A673 (cell line): ENCODE measurements at regions not wholly inside any gene's neighbourhood (a gene's known extent, or its start where the extent isn't known, plus 50 kb on each side); places are given as distances from the start of the nearest gene placed in this dataset.
A peak's percentile ranks its signal among the peaks of the same experiment; 100 is the strongest.

ENCODE experiments used
- BruUV-seq: library from RNA; stranded (reverse); fragments of 400-500 nt; replicated peaks from 2 replicates; lab custom pipeline; 2021; lab: Mats Ljungman, UMichigan
- CTCF ChIA-PET: fragments of 300-600 bp; sonication (Branson Sonifier 250); formaldehyde crosslinking; loops from one replicate; lab custom pipeline; 2022; ENCODE audit warnings: antibody characterized with exemption; lab: Charles Lee
- POLR2A ChIA-PET: fragments of 300-600 bp; sonication (Branson Sonifier 250); formaldehyde crosslinking; loops from one replicate; lab custom pipeline; 2022; ENCODE audit warnings: antibody characterized with exemption; ENCODE audit not compliant: low non-redundant PET; lab: Charles Lee
- DNase-seq: peaks from one replicate; pipeline ENCODE4 v3.0.0-alpha.2; 2015; ENCODE audit warnings: low spot score
- H3K27ac ChIP-seq: fragments of 200-600 bp; sonication (generic); 2 replicates; pipeline ENCODE4 v1.5.1; 2016; ENCODE audit warnings: mixed run types, low read depth, mild to moderate bottlenecking, mixed read lengths, antibody characterized with exemption, low read length; ENCODE audit not compliant: poor library complexity, severe bottlenecking
- H3K27me3 ChIP-seq: fragments of 200-600 bp; sonication (generic); replicated peaks from 2 replicates; pipeline ENCODE4 v1.6.1; 2017; ENCODE audit warnings: mixed run types, low read depth, mild to moderate bottlenecking, mixed read lengths, antibody characterized with exemption, low read length; ENCODE audit not compliant: insufficient read depth, poor library complexity
- H3K36me3 ChIP-seq: fragments of 200-600 bp; sonication (generic); 2 replicates; pipeline ENCODE4 v1.6.1; 2016; ENCODE audit warnings: mixed run types, mild to moderate bottlenecking, mixed read lengths, antibody characterized with exemption, low read length; ENCODE audit not compliant: insufficient read depth, poor library complexity, severe bottlenecking
- H3K4me1 ChIP-seq: fragments of 200-600 bp; sonication (generic); 2 replicates; pipeline ENCODE4 v1.6.1; 2017; ENCODE audit warnings: mixed run types, mild to moderate bottlenecking, mixed read lengths, antibody characterized with exemption, low read length; ENCODE audit not compliant: insufficient read depth, poor library complexity, severe bottlenecking
- H3K4me3 ChIP-seq: fragments of 200-600 bp; sonication (generic); 2 replicates; pipeline ENCODE4 v1.5.1; 2016; ENCODE audit warnings: low read depth, mixed run types, mild to moderate bottlenecking, mixed read lengths, low read length; ENCODE audit not compliant: poor library complexity, severe bottlenecking
- H3K9me3 ChIP-seq: fragments of 200-600 bp; sonication (generic); 2 replicates; pipeline ENCODE4 v1.6.1; 2016; ENCODE audit warnings: mixed run types, low read depth, mild to moderate bottlenecking, mixed read lengths, antibody characterized with exemption, low read length; ENCODE audit not compliant: poor library complexity, severe bottlenecking
- CTCF ChIP-seq: fragments of 300-800, 200-600 bp; sonication (generic); conservative IDR thresholded peaks from 2 replicates; pipeline ENCODE4 v1.5.1; 2017; ENCODE audit warnings: low read depth, mild to moderate bottlenecking, antibody characterized with exemption, low read length, moderate library complexity, mixed read lengths
- EZH2 ChIP-seq: fragments of 200-600 bp; sonication (generic); IDR thresholded peaks from 2 replicates; pipeline ENCODE4 v1.6.1; 2017; ENCODE audit warnings: borderline replicate concordance, low read depth, mild to moderate bottlenecking, mixed read lengths, antibody characterized with exemption, low read length; ENCODE audit not compliant: poor library complexity, severe bottlenecking
- intact Hi-C: fragments of 100-400 bp; cut with micrococcal nuclease; formaldehyde crosslinking; loops from one replicate; pipeline ENCODE4 v1.10.0; 2022; ENCODE audit not compliant: unreplicated experiment

GRCh38 chr4:164551713-164552040 is 202.3 kb upstream of the SMIM31 start:
- no peaks in the 10 kb centered on the region for H3K27me3 ChIP-seq
- no peak for DNase-seq
- no peak for TF ChIP-seq CTCF
- TF ChIP-seq EZH2: no peak
- no TSS peak for BruUV-seq
- H3K36me3 ChIP-seq: no peaks in the 10 kb centered on the region
- H3K27ac ChIP-seq: no peak overlapping the region
- H3K9me3 ChIP-seq: no peaks in the 10 kb centered on the region
- ChIA-PET POLR2A (no interaction called here), CTCF (no interaction called here)
- intact Hi-C loops: no loop called here
- no peak overlapping the region for H3K4me3 ChIP-seq
- H3K4me1 ChIP-seq: no peaks in the 10 kb centered on the region

GRCh38 chr4:164571593-164572390 is 182.1 kb upstream of the SMIM31 start:
- H3K36me3 ChIP-seq: no peaks in the 10 kb centered on the region
- CTCF ChIA-PET: no interaction called here
- no peak for DNase-seq

GRCh38 chr4:164572877-164573279 is 181.1 kb upstream of the SMIM31 start:
- H3K36me3 ChIP-seq: no peaks in the 10 kb centered on the region
- DNase-seq: peak; percentile 84
- no peaks in the 10 kb centered on the region for H3K27me3 ChIP-seq
- TF ChIP-seq EZH2 (no peak), CTCF (no peak)
- intact Hi-C loops: loop anchor here (2.0 kb wide), 1 partner anchor 90 kb away; no protein-coding TSS in a partner anchor
- peaks cover 5% of the 10 kb centered on the region for H3K9me3 ChIP-seq
- no TSS peak for BruUV-seq
- H3K4me1 ChIP-seq: peaks cover 23% of the 10 kb centered on the region
- H3K27ac ChIP-seq: peak overlapping the region; percentile 21
- H3K4me3 ChIP-seq: no peak overlapping the region
- POLR2A ChIA-PET: no interaction called here
- CTCF ChIA-PET: interaction anchor here (0.7 kb wide), 1 partner anchor 259 kb away, joined by 6 read pairs; no protein-coding TSS in a partner anchor

More at GRCh38 chr4:164571593-164572390, 182.1 kb upstream of the SMIM31 start:
- Histone ChIP-seq H3K4me3 (no peak overlapping the region), H3K9me3 (peaks cover 5% of the 10 kb centered on the region), H3K4me1 (peaks cover 19% of the 10 kb centered on the region), H3K27me3 (no peaks in the 10 kb centered on the region), H3K27ac (no peak overlapping the region)
- POLR2A ChIA-PET: interaction anchor here (0.8 kb wide), 1 partner anchor 420 kb away, joined by 3 read pairs; no protein-coding TSS in a partner anchor
- no TSS peak for BruUV-seq
- intact Hi-C loops: loop anchor here (2.0 kb wide), 1 partner anchor 89 kb away; no protein-coding TSS in a partner anchor
- TF ChIP-seq EZH2 (no peak), CTCF (no peak)
